HEK293 (cell line): ENCODE measurements at regions not wholly inside any gene's neighbourhood (a gene's known extent, or its start where the extent isn't known, plus 50 kb on each side); places are given as distances from the start of the nearest gene placed in this dataset.

Source experiments
- OSR2 ChIP-seq: fragments of 450-650 bp; formaldehyde crosslinking; IDR thresholded peaks from 2 replicates; pipeline ENCODE4 v1.5.1; 2016; ENCODE audit warnings: missing biosample characterization, missing genetic modification characterization
- SP2 ChIP-seq: fragments of 450-650 bp; formaldehyde crosslinking; IDR thresholded peaks from 2 replicates; pipeline ENCODE4 v1.5.1; 2016; ENCODE audit warnings: missing biosample characterization, missing genetic modification characterization
- ZNF132 ChIP-seq: fragments of 450-650 bp; formaldehyde crosslinking; IDR thresholded peaks from 2 replicates; pipeline ENCODE4 v1.5.1; 2017; ENCODE audit warnings: missing biosample characterization, missing genetic modification characterization, borderline replicate concordance
- ZNF76 ChIP-seq: fragments of 450-650 bp; formaldehyde crosslinking; IDR thresholded peaks from 2 replicates; pipeline ENCODE4; 2016; ENCODE audit warnings: low read depth, missing biosample characterization, missing genetic modification characterization, borderline replicate concordance
- TF ChIP-seq, protein P1 (sequence below): fragments of 450-650 bp; formaldehyde crosslinking; IDR thresholded peaks from 2 replicates; pipeline ENCODE4 v1.5.1; 2016; ENCODE audit warnings: missing biosample characterization, missing genetic modification characterization

DNA sequence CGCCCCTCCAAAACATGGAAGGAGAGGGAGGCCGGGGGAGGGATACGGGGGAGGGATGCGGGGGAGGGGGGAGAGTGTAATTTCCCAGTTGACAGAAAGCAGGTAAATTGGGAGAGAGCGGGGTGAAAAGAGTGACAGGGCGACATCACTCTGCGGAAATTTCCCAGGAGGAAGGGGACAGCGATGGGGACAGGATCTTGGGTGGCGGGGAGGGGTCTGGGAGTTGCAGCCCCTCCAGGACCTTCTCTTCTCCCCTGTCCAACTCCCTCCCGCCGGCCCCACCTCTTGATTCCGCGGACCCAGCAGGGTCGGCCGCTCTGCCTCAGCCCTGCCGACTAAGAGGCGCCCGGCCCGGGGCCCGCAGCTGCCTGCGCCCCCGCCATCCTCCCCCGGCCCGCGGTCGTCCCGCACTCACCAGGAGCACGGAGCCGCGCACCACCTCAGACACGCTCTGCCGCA, 108.0 kb upstream of the DOCK9 start:
- TF ChIP-seq ZNF76 (no peak), OSR2 (tag by site-specific recombination) (no peak), SP2 (tag by site-specific recombination) (no peak), ZNF132 (no peak)
- TF ChIP-seq, protein P1, sequence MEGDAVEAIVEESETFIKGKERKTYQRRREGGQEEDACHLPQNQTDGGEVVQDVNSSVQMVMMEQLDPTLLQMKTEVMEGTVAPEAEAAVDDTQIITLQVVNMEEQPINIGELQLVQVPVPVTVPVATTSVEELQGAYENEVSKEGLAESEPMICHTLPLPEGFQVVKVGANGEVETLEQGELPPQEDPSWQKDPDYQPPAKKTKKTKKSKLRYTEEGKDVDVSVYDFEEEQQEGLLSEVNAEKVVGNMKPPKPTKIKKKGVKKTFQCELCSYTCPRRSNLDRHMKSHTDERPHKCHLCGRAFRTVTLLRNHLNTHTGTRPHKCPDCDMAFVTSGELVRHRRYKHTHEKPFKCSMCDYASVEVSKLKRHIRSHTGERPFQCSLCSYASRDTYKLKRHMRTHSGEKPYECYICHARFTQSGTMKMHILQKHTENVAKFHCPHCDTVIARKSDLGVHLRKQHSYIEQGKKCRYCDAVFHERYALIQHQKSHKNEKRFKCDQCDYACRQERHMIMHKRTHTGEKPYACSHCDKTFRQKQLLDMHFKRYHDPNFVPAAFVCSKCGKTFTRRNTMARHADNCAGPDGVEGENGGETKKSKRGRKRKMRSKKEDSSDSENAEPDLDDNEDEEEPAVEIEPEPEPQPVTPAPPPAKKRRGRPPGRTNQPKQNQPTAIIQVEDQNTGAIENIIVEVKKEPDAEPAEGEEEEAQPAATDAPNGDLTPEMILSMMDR (tag by site-specific recombination), result no peak
